NB4 (cell line): ENCODE measurements at regions not wholly inside any gene's neighbourhood (a gene's known extent, or its start where the extent isn't known, plus 50 kb on each side); places are given as distances from the start of the nearest gene placed in this dataset.

Source experiments
- DNase-seq: peaks from one replicate; pipeline ENCODE4 v3.0.0; 2010; ENCODE audit warnings: low read depth
- H3K4me3 ChIP-seq: one replicate; pipeline ENCODE4 v1.5.1; 2011; ENCODE audit warnings: mild to moderate bottlenecking, low read depth, low read length, moderate library complexity
- MYC ChIP-seq: IDR thresholded peaks from 2 replicates; pipeline ENCODE4 v1.6.1; 2011; ENCODE audit warnings: low read depth, low read length
- POLR2A ChIP-seq: IDR thresholded peaks from 2 replicates; pipeline ENCODE4 v1.6.1; 2011; ENCODE audit warnings: mild to moderate bottlenecking; ENCODE audit not compliant: insufficient read length; ENCODE audit errors: extremely low read depth
- TF ChIP-seq, protein P1 (sequence below): IDR thresholded peaks from one replicate; pipeline ENCODE4 v1.5.1; 2012; ENCODE audit warnings: low read depth, low read length
- TF ChIP-seq, protein P2 (sequence below): IDR thresholded peaks from 2 replicates; pipeline ENCODE4 v1.6.1; 2011; ENCODE audit warnings: low read depth, low read length

DNA sequence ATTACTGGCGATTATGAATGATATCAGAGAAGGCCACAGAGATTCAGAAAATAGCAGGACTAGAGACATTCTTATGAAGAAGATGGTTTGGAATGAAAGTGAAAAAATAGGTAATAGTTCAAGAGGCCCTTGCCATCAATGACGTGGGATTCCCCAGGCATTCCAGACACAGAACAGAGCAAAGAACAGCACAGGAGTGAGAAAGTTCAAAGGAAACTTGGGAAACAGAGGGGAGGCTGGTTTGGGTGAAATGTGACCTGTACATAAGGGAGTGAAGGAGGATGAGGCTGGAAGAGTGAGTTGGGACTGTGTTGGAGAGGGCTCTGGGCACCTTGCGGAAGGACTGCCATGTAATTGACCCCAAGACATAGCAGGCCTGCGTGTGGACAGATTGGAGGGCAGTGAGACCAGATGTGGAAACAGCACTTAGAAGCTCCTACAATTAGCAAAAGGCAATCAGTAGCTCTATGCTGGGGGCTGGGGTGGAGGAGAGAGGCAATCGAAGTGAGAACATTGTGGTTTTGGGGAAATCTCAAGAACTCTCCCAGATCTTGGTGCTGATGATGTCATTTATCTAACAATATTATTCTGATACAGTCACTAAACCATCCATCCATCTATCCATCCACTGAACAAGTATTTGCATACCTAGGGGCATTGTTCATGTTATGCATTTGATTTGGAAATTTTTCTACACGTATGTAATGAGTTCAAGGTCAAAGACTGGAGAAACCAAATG lies 365.3 kb upstream of the ZFHX3 start:
- no peak for DNase-seq
- no peak overlapping the region for H3K4me3 ChIP-seq
- no peak for TF ChIP-seq POLR2A
- TF ChIP-seq, protein P1, sequence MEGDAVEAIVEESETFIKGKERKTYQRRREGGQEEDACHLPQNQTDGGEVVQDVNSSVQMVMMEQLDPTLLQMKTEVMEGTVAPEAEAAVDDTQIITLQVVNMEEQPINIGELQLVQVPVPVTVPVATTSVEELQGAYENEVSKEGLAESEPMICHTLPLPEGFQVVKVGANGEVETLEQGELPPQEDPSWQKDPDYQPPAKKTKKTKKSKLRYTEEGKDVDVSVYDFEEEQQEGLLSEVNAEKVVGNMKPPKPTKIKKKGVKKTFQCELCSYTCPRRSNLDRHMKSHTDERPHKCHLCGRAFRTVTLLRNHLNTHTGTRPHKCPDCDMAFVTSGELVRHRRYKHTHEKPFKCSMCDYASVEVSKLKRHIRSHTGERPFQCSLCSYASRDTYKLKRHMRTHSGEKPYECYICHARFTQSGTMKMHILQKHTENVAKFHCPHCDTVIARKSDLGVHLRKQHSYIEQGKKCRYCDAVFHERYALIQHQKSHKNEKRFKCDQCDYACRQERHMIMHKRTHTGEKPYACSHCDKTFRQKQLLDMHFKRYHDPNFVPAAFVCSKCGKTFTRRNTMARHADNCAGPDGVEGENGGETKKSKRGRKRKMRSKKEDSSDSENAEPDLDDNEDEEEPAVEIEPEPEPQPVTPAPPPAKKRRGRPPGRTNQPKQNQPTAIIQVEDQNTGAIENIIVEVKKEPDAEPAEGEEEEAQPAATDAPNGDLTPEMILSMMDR = no peak
- TF ChIP-seq, protein P2, sequence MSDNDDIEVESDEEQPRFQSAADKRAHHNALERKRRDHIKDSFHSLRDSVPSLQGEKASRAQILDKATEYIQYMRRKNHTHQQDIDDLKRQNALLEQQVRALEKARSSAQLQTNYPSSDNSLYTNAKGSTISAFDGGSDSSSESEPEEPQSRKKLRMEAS = no peak
- no peak for TF ChIP-seq MYC

DNA sequence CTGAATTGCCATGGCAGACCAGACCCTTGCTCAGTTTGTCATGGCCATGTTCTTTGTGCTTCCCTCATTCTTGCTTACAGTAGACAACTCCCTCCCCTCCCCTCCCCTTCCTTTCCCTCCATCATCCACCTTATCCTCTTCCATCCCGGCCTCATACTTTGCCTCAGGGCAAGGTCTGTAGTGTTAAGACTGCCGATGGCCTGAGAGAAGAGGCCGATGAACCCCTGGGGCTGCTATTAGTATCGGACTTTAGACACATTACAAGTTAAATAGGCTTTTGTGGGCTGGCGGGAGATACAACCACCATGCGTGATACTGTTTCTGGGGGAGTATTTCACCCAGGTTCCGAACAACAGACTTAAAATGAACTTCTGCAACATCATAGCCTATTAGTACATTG lies 364.5 kb upstream of the ZFHX3 start:
- H3K4me3 ChIP-seq = no peak overlapping the region
- no peak for DNase-seq
- no peak for TF ChIP-seq POLR2A
- TF ChIP-seq, protein P2 = no peak
- TF ChIP-seq MYC = no peak
- TF ChIP-seq, protein P1 = no peak

DNA sequence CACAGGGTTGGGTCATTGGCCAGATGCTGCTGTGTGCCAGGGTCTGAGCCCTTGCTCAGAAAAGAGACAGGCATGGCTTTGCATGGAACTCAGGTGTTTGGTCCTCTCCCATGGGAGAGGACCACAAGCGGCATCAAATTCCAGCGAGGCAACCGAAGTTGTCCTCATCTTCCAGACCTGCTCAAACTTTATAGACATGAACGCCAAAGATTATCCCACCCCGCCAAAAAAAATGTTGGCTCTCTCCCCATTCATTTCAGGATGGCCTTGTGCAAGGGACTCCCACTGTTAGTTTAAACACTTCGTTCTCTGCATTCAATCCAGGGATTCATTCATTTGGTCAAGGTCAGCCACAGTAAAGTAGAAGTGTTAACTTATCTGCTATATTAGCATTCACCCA lies 360.8 kb upstream of the ZFHX3 start:
- no peak for DNase-seq
- TF ChIP-seq, protein P1 = no peak
- TF ChIP-seq MYC (no peak), POLR2A (no peak)
- TF ChIP-seq, protein P2 = no peak

DNA sequence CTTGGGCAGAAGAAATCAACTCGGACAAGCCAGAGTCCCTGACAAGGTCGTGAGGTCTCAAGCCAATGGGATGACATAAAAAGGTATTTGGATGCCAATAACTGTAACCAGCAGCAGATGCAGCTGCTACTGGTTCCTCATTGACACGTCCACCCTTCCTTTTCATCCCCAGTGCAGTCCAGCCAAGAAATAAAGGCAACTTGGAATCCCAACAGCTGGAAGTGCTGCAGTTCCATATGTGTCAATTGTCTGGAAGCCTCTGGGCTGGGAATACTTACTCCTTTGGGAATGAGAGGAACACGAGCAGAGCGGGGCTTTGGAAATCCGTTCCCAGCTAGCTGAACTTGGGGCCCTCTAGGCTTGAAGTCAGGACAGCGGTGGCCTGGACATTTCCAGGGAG lies 360.4 kb upstream of the ZFHX3 start:
- TF ChIP-seq MYC = no peak
- TF ChIP-seq, protein P2 = no peak
- DNase-seq = no peak
- H3K4me3 ChIP-seq = no peak overlapping the region

More for the DNA sequence above, 360.8 kb upstream of the ZFHX3 start:
- no peak overlapping the region for H3K4me3 ChIP-seq

DNA sequence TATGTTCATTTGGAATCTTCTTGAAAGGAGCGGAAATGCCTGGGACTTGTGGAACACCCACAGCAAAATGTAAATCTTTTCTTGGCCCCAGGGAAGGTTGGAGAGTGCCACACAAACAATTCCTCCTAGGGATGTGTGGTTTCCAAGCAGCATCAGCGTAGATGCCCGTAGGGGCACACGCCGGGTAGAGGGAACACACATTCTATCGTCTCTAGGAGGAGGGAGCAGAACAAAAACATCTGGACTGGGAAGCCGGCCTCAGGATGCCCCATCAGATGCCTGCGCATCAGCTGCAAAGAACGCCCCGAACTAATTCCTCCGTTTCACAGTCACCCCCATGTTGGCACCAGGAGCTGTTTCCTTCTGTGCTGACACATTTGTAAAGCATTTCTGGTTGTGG lies 357.9 kb upstream of the ZFHX3 start:
- DNase-seq = no peak
- no peak overlapping the region for H3K4me3 ChIP-seq
- TF ChIP-seq POLR2A (no peak), MYC (no peak)
- TF ChIP-seq, protein P2 = no peak
- TF ChIP-seq, protein P1 = no peak

DNA sequence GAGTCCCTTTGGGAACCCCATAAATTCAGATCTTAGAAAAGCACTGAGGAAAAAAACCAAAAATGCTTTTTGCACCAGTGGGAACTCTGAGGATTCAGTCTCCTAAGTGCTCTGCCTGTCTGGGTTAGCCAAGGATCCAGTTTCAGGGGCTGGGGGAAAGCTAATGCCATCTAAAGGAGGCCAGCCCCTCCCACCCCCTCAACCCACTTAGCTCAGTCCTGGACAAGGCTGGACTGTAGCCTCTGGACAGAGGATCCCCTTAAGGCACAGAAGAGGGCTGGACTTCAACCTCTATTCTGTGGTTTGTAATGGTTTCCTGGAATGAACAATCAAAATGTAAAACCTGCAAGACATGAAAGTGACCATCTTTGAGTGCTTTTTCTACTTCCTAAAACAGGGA lies 356.1 kb upstream of the ZFHX3 start:
- no peak for TF ChIP-seq POLR2A
- TF ChIP-seq, protein P2 = no peak
- DNase-seq = no peak

More for the DNA sequence above, 356.1 kb upstream of the ZFHX3 start:
- no peak overlapping the region for H3K4me3 ChIP-seq
